GM21423 (cell line): ENCODE measurements at regions not wholly inside any gene's neighbourhood (a gene's known extent, or its start where the extent isn't known, plus 50 kb on each side); places are given as distances from the start of the nearest gene placed in this dataset.
"Not testable (repeated sequence)": the region's sequence is repeated elsewhere in the genome, so short reads cannot be mapped to it uniquely, and the experiment has no call there.

ENCODE experiments used
- ATAC-seq: cut with Tn5 transposase; IDR thresholded peaks from one replicate; pipeline ENCODE4 v1.9.1; 2021; ENCODE audit warnings: mild to moderate bottlenecking, moderate library complexity; ENCODE audit not compliant: unreplicated experiment

DNA sequence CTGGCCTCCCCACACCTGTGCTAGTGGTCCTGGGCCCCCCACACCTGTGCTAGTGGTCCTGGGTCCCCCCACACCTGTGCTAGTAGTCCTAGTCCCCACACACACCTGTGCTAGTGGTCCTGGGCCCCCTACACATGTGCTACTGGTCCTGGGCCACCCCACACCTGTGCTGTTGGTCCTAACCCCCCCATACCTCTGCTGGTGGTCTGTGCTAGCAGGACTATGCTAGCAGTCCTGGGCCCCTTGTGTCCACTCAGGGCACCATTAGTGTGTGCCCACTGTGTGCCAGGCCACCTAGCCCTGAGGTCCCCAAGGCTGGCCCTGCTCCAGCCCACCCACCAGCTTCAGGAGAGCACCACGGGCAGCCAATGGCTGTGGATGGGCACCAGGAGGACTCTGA is 558.2 kb upstream of the SALL3 start:
- ATAC-seq = no peak

DNA sequence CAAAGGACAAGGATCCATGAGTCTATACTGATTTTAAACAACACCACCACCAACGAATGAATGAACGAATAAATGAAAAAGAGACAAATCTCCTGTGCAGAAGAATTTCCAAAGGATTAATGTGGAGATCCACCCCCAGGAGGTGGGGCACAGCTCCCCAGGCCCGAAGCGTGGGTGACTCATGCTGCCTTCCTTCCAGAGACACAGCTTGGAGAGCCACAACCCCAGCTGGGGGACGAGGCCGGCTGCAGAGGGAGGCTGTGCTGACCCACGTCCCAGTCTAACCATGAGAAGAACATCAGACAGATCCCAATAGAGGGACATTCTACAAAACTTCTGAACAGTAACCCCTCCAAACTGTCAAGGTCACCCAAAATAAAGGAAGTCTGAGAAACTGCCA is 557.3 kb upstream of the SALL3 start:
- ATAC-seq = no peak

DNA sequence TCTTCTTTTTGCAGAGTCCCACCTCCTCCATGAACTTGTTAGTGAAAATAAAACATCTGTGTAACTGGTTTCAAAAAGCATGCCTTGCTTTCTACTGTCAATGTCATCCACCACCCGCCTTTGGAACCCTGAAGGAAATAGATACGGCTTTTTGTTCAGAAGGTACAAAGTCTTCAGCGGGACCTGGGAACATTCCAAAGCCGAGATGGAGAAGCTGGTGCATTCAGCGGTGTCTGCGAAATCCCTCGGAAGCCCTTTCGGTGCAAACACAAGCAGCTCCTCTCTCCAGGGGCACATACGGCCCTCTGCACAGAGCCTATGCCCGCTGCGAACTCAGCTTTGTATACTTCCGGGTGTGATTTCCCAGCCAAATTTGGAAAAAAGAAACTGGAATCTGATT is 555.8 kb upstream of the SALL3 start:
- ATAC-seq = no peak

DNA sequence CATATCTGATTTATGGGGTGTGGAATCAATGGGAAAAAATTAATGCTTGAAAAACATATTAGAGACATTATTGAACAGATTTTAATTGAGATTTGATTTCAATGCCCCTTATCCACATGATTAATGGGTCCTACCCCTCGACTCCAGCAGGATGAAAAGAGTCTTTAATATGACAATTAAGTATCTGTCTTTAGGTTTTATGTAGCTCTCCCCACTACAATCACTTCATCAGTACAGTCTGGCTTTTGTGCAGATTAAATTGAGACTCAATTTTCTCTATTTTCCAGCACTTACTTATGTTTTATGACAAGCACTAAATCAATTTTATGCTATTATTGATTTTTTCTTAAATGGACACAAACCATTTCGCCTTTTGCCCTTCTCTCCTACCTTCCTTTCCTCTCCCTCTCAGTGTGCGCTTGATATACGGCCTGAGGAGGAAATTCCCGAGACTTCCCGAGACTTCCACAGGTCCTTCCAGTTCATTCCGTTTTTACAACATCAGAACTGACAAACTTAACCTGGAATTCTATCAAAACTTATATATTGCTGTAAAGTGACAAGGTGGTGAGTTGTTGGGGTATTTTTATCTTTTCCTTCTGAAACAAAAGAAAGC is 555.1 kb upstream of the SALL3 start:
- no peak for ATAC-seq

DNA sequence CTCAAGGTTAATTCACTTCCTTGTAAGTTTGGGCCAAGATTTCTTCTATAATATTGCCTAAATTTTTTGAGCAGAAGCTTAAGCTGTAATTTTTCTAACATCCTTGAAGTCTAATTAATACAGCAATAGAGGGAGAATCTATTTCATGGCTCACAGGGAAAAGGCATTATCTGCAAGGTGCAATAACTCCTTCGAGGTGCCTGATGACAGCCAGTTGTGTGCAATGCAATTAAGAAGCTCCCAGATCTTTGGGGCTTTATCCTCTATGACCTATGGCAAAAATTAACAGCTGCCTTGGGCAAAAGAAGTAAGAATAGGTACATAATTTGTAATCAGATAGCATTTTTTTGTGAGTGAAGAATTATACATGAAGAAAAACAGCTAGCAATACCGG is 554.6 kb upstream of the SALL3 start:
- ATAC-seq = no peak

DNA sequence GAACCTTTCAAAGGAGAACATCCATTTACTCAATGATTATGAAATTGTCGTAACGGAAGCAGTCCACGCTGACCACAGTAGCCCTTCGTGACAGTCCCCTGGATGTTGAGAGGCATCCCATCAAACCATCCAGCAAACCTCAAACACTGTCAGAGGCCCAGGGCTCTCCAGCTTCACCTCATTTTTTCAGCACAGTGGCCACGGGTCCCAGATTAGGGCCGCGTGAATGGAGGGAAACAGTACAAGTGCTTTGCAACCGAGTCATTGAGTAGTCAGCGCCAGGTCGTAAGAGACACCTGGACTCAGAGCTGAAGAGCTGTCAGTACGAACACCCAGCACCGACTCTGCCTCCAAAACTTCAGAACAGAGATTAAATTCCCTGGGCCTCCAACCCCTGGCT is 552.5 kb upstream of the SALL3 start:
- ATAC-seq = no peak

DNA sequence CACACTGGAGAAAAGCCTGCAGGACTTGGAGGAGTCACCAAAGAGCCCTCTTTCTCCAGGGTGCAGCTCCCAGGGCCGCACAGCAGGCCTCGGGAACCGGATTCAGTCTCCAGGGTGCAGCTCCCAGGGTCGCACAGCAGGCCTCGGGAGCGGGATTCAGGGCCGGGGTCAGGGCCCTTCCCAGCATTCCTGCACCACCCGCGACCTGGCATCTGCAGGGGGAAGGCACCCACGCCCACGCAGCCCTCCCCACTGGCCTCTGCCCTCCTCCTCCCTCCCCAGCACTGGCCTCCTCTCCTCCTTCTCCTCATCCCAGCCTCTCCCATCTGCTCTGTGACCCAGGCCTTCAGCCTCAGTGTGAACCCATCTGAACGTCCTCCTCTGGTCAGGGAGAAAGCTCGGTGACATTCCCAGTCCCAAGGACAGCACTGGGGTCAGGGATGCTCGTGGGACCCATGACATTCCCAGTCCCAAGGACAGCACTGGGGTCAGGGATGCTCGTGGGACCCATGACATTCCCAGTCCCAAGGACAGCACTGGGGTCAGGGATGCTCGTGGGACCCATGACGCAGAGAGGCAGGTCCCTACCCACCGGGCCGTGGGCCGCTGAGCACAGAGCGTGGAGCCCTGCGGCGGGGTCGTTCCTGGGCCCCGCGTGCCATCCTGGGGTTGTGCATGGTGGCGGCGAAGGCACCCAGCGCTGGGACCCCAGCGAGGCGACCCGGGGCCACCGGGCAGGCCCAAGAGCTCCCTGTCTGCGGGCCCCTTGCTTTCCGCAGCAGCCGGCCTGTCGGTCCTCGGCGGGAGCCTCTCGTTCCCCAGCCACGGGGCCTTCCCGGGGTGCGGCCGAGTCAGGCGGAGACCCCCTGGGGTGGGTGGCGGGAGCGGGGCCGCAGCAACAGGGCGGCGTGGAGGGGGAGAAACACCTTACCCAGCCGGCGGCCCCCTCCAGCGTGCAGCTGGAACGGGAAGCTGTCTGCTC is 550.2 kb upstream of the SALL3 start:
- no peak for ATAC-seq

DNA sequence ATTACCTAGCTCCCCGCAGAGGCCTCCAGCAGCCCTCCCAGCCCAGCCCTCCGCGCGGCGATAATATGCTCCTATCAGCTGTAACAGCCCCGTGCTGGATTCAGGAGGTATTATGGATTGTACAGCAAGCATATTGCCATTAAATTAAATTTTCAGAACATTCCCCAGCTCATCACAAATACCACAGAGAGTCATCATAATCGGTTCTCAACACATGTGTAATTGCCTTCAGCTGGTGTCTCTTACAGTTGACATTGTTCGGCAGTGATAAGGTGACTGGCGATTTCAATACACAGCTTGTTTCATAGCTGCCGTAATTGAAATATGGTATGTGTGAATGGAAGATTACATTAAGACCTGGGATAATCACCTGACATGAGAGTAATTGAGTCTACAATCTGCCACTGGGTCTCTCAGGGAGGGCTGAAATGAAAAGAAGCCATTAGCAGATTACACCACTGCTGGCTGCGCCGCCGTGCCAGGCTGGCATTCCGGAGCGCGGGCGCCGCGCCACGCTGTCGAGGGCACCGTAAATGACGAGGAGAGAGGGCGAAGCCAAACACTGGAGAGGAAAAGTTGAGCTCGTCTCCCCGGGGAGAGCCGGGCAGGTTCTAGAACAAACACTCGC is 549.4 kb upstream of the SALL3 start:
- no peak for ATAC-seq

DNA sequence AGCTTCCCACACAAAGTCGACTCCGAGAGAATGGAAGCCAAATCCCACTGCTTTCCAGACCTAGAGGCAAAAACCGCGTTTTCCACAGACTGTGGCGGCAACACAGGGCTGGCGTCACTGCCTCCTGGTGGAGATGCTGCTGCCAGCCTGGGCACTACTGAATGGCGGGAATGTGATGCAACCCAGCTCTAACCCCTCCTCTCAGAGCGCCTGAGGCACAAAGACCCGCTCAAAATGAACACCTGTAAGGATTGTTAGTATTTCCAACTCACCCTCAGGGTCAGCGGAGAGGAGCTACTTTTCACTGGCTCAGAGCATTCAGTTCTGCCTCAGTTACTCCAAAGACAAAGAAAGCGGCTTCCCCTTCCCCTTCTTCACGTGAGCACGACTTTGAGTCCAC is 548.0 kb upstream of the SALL3 start:
- ATAC-seq = no peak

DNA sequence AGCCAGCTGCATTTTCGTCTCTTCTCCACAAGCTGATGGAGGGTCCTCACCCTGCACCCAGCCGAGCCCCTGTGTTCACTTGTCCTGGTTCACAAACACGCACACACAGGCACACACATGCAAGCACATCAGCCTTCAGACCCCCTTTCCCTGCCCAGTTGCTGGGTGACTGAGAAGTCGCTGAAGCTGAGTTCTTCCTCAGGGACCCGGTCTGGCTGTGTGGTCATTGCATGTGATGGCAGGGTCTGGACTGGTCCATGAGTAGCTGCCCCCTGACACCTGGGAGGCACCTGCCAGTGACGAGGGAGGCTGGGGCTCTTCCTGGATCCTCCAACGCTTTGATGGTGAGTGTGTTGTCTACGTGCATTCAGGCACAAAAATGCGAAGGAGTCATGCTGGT is 546.1 kb upstream of the SALL3 start:
- no peak for ATAC-seq

DNA sequence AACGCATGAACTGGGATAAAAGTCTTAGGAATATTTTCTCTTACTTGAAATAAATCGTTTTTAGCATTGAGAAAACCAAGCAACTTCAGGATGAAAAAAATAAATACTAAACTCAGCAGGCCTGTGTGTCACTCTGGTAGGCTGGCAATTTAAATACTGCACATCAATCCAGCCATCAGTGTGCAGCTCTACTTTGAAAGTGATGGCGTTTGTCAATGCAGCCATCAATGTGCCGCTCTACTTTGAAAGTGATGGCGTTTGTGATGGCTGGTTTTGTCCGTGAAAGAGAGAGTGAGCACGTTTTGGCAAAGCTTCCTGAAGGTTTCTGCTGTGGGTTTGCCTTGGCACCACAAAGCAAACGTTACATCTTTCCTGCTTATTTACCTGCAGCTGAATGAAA is 543.5 kb upstream of the SALL3 start:
- ATAC-seq = no peak

DNA sequence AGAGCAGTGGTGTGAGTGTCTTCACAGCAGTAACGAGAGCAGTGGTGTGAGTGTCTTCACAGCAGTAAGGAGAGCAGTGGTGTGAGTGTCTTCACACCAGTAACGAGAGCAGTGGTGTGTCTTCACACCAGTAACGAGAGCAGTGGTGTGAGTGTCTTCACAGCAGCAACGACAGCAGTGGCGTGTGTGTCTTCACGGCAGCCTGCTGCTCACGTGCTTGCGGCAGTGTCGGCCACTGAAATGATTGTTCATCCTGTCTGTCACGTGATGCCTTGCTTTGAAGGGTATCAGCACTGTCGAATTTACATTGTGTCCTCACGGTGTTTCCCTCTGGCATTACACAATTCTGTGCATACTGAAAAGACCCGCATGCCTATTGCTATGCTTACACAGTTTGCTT is 541.4 kb upstream of the SALL3 start:
- ATAC-seq = not testable (repeated sequence)

DNA sequence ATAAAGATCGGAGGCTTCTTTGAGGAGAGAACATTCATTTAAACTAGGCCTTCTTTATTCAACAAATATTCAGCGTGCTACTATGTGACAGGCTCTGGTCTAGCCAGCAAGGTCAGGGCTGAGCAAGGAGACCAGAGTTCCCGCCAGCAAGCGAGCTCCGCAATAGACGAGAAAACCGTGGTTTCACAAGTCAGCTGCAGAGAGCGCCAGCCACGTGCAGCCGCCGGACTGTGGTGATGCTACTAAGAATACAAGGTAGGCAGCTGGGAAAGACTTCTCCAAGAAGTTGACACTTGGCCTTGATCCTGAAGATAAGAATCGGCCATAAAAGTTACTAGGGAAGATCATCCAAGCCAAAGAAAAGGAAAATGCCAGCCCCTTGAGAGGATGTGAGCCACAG is 533.7 kb upstream of the SALL3 start:
- ATAC-seq = no peak

DNA sequence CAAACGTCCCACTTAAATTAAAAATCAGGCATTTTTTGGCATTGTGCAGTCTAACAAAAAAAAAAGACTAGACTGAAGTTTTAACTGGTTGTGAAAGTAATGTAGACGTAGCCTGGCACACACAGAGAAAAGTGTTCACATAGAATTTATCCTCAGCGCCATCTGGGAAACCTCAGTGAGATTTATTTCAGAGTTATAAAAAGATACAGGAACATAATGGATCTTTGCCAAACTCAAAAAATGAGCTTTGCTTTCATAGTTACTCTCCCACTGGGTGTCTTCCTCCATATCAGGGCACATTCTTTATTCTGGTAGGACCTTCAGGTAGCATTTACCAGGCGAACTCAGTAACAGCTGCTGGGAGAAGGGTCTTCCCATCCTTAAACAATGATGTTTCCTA is 532.4 kb upstream of the SALL3 start:
- ATAC-seq = no peak

DNA sequence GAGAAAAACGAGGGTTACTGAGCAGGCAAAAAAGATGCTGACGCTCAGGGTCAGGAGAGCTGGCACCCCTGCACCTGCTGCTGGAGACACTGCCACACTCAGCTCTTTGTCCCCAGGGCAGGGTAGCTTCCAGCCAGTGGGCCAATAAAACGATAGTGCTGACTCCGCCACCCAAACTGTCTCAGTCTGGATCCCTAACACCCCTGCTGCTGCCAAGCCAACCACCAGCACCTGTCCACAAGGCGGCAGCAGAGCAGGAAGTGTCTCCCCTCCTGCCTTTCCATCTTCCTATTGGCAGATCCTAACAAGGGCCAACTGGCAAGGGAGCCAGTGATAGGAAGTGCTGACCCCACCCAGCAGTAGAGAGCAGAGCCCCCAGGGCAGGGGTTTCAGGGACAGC is 531.5 kb upstream of the SALL3 start:
- no peak for ATAC-seq

DNA sequence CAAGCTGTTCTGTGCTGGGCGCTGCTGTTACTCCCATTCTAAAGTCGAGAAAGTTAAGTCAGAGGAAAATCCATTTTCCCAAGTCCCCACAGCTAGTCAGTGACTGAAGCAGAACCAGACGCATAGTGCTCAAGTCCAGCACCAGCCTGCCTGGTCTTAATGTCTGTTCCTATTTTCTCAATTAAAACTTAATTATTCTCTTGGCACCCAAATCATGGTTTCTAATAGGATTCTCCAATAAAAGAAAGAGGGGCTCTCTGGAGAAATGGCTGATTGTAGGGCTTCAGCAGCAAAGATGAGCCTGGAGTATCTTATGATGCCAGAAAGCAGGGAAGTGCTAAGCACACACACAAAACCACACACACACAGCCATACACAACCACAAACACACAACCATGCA is 531.0 kb upstream of the SALL3 start:
- no peak for ATAC-seq

DNA sequence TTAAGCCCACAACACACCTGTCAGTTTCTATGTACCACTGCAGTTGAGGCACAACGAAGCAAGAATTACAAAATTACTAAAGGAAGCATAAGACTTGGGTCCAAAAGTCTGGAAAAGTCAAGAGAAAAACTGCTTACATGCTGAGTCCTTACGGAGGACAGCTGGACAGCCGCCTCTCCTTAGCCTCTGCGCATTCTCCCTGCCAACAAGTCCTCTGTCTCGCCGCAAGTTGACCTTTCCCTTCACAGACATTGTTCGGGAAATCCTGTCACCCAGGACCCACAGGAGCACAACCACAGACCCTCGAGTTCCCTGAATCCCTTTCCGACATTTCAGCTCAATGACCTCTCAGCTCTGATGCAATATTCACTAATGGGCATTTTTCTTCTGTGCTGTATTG is 525.4 kb upstream of the SALL3 start:
- ATAC-seq = no peak

DNA sequence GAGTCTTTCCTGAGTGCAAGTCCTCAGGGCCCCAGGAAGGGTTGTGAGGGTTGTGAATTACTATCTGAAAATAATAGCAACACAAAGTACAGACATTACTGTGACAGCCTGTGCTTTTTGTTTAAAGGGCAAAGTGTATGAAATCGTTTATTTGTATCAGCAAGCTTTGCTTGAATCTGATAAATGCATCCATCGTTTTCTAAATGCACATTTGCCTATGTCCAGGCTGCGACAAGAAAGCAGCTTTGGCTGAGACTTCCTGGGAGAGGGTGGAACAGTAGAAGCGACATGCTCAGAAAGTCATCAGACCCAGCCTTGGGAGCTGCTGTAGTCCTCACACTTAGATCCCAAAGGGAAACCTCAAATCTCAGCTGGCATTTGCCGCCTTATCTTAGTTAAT is 524.2 kb upstream of the SALL3 start:
- no peak for ATAC-seq

DNA sequence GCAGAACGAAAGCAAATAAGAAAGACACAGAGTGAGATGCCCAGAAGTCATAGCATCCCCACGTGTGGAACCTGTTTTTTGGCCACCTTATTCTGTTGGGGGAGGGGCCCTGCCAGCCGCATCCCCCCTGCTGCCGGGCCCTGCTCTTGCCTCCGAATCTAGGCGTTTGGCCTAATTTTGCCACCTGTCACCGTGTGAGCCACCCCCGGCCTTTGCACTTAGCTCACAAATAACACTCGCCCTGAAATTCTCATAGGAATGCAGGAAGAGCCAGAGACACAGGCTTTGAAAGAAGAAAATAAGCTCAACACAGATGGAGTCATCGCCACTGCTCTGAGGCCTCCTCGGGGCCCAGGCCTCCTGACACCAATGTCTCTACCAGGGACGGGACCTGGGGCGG is 522.6 kb upstream of the SALL3 start:
- no peak for ATAC-seq

DNA sequence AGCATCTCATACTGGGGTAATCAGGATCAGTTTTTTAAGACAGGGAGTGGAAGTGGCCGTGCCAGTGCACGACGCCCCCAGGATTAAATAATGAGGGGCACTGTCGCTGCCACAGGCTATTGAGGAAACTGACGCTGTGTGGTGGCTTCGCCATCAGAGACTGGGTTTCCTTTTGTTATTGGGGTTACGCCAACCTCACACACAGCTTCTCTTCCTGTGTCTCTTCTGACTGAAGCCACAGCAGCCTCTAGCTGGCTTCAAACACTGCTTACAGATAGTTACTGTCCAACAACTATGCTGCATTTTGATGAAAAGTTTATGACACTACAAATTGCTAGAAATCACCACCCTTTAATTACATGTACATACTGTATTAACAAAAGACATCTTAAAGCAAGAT is 521.9 kb upstream of the SALL3 start:
- no peak for ATAC-seq

DNA sequence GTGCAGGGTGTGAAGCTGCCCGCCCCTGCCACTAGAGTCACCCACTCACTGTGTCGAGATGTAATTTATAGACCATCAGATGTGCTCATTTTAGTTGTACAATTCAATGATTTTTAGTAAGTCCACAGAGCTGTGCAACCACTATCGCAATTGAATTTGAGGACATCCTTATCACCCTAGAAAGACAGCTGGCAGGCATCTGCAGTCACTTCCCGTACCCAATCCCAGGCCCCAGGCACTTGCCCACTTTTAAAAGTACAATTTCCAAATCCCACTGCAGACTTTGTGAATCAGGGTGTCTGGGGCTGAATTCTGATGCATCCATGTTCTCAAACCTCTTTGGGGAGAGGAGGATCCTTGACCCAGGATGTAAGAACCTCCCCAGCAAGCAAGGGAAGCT is 521.3 kb upstream of the SALL3 start:
- no peak for ATAC-seq

DNA sequence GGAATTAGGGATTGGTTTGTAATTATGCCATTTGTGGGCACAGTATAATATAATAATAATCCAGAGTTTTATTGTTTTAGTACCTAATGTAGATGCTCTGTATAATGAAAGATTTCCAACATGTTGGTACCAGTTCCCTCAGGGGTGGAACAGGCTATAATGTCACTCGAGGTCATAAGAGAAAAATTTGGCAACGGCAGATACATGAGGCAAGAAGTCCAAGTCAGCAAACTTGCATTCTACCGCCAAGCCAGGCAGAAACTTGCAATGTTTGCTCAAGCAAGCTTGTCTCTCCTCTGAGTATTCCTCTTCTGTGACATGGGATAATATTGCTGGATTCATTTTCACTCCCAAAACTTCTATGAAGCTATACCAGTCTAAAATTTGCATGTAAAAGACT is 520.0 kb upstream of the SALL3 start:
- no peak for ATAC-seq
